IMR-90 (cell line): ENCODE measurements at regions not wholly inside any gene's neighbourhood (a gene's known extent, or its start where the extent isn't known, plus 50 kb on each side); places are given as distances from the start of the nearest gene placed in this dataset.

Source experiments
- POLR2A ChIP-seq: IDR thresholded peaks from 2 replicates; pipeline ENCODE4 v1.6.1; 2012; ENCODE audit warnings: mild to moderate bottlenecking, low read depth, low read length
- SMC3 ChIP-seq: fragments of 150-350 bp; IDR thresholded peaks from 2 replicates; pipeline ENCODE4 v1.6.1; 2016; ENCODE audit warnings: low read depth, mild to moderate bottlenecking, antibody characterized with exemption, low read length, moderate library complexity
- TF ChIP-seq, protein P1 (sequence below): conservative IDR thresholded peaks from 2 replicates; pipeline ENCODE4 v1.5.1; 2012; ENCODE audit warnings: mild to moderate bottlenecking, low read depth, low read length, improper control_type of control experiment

DNA sequence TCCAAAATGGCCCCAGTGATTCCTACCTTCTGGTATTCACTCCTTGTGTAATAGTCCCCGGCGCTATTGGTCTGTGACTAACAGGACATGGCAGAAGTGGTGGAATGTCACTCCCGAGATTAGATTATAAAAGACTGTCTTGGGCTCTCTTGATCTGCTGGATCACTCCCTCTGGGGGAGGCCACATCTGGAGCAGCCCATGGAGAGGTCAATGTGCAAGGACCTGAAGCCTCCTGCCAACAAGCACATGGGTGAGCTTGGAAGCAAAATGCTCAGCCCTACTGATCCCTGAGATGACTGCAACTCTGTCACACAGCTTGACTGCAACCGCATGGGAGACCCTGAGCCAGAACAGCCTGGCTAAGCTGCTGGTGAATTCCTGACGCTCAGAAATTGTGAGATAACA lies 94.3 kb upstream of the GLI2 start:
- TF ChIP-seq, protein P1, sequence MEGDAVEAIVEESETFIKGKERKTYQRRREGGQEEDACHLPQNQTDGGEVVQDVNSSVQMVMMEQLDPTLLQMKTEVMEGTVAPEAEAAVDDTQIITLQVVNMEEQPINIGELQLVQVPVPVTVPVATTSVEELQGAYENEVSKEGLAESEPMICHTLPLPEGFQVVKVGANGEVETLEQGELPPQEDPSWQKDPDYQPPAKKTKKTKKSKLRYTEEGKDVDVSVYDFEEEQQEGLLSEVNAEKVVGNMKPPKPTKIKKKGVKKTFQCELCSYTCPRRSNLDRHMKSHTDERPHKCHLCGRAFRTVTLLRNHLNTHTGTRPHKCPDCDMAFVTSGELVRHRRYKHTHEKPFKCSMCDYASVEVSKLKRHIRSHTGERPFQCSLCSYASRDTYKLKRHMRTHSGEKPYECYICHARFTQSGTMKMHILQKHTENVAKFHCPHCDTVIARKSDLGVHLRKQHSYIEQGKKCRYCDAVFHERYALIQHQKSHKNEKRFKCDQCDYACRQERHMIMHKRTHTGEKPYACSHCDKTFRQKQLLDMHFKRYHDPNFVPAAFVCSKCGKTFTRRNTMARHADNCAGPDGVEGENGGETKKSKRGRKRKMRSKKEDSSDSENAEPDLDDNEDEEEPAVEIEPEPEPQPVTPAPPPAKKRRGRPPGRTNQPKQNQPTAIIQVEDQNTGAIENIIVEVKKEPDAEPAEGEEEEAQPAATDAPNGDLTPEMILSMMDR: no peak
- no peak for TF ChIP-seq POLR2A
- TF ChIP-seq SMC3: no peak
